ENCODE measurements at regions not wholly inside any gene's neighbourhood (a gene's known extent, or its start where the extent isn't known, plus 50 kb on each side); places are given as distances from the start of the nearest gene placed in this dataset.
"Not testable (repeated sequence)": the region's sequence is repeated elsewhere in the genome, so short reads cannot be mapped to it uniquely, and the experiment has no call there.

DNA sequence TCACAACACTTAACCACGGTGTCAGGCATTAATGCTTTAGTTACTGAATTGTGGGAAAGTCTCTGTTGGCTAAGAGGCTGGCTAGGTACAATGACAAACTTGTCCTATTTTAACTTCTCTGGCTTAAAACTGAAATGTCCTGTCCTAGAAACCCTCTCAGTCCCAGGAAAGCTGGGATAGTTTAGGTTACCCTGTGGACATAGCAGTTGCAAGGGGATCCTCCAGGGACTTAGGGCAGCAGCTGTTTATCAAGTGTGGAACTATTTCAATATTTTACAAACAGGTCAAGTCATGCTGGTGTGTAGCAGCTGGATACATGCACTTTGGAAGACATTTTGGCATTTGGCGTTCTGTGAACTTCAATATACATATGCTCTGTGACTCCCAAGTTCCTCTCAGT, 95.0 kb upstream of the ARRDC3 start:
- no peak for DNase-seq (ENCODE audit: low read depth)

DNA sequence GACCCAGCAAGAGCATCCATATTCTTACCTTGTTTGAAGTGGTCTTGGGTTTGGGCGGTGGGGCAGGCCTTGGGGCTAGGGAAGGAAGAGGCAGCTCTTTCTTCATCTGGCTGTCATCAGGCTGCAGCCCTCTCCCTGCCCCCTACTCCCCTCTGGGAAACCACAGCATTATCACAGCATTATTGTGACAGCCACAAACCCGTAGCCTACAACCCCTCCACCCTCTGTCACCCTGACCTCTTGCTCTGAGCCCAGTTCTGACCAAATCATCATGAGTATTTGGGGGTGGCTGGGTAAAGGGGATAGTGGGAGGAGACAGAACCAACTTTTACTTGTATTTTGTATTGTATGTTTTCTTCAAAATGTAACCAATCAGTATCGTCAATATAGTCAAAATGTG, 94.3 kb upstream of the ARRDC3 start:
- no peak for DNase-seq (ENCODE audit: low read depth)

DNA sequence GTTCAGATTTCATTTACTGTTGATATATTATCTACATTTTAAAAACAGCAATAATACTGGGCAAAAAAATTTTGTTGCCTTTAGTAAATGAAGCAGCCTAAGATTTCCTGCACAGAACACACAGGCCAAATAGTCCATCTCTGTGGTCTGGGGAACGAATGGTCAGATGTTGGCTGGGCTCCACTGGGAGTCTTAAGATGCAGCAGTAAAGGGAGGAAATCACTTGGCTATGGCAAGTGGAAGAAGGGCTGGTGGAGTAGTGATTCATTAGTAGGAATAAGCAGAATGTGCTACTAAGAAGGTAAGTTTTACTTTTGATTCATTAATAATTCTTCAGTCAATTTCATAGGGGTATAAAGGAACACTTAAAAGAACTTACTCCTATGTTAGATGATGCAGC, 91.1 kb upstream of the ARRDC3 start:
- DNase-seq (ENCODE audit: low read depth), result no peak

GRCh38 chr5:91472631-91473030, 89.5 kb upstream of the ARRDC3 start:
- DNase-seq (ENCODE audit: low read depth), result no peak

DNA sequence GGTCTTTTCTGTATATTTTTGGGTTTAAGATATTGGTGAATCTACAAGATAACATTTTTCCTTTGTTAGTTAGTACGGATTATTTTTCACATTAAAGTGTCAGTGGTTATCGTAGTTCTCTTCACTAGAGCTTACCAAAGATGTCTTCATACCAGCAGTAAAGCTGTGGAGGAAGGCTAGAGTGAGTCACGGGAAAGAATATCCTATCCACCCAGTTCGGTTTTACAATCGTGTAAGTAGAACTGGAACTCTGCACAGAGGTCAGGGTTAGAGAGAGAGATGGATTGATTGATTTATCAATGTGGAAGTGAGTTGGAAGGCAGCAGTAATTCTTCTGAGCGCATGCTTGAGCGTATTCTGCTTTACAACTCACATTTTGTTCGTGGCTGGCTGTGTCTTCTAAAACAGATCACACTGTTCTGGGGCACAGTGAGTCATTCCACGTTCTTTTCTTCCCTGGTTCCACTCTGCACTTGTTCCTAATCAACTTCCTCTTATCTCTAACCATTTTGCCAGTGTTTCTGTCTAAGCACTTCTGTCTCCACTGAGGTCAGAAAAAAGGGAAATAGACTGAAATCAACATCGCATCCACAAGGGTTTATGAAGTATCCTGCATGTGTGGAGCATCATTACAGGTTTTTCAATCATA, 86.5 kb upstream of the ARRDC3 start:
- no peak for DNase-seq (ENCODE audit: low read depth)

- DNase-seq (ENCODE audit: low read depth), result no peak
Measured at GRCh38 chr5:91468651-91469422, 85.7 kb upstream of the ARRDC3 start.

DNA sequence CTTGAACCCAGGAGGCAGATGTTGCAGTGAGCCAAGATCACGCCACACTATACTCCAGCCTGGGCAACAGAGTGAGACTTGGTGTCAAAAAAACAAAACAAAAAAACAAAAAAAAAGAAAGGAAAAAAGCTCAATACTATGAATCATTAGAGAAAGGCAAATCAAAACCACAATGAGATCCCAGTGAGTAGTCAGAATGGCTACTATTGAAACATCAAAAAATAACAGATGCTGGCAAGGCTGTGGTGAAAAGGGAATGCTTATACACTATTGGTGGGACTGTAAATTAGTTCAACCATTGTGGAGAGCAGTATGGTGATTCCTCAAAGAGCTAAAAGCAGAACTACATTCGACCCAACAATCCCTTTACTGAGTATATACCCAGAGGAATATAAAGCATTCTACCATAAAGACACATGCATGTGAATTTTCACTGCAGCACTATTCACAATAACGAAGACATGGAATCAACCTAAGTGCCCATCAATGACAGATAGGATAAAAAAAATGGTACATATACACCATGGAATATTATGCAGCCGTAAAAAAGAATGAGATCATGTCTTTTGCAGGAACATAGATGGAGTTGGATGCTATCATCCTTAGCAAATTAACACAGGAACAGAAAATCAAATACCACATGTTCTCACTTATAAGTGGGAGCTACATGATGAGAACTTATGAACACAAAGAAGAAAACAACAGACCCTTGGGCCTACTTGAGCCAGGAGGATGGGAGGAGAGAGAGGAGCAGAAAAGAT, 81.9 kb upstream of the ARRDC3 start:
- DNase-seq (ENCODE audit: low read depth), result no peak

GRCh38 chr5:91457681-91458058, 74.6 kb upstream of the ARRDC3 start:
- DNase-seq (ENCODE audit: low read depth), result no peak

DNA sequence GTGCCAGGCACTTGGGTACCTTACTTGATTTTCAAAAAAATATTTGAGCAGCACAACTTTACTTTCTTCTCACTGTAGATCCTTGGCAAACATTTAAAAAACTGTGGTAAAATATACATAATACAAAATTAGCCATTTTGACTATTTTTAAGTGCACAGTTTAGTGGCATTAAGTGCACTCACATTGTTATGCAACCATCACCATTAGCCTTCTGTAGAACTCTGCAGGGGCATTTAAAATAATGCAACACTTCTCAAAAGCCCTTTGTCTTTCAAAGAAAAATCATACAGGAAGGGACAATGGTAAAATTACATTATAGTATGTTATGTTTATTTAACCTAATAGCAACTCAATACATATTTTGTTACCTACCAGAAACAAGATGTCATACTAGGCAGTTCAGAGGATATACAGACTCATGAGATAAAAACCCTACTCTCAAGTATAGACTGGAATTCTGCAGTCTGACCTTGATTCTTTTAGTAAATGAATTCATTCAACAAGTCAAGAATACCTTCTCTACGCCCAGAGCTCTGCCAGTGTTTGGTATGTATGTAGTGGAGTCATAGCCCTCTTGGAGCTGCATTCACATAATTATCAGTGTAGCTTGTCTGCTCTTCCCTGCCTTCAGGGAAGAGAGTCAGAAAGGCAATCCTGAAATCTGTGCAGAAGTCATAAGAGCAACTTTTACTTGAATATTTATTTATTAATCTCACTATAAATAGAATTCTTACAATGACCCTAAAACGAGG, 74.0 kb upstream of the ARRDC3 start:
- no peak for DNase-seq (ENCODE audit: low read depth)

DNA sequence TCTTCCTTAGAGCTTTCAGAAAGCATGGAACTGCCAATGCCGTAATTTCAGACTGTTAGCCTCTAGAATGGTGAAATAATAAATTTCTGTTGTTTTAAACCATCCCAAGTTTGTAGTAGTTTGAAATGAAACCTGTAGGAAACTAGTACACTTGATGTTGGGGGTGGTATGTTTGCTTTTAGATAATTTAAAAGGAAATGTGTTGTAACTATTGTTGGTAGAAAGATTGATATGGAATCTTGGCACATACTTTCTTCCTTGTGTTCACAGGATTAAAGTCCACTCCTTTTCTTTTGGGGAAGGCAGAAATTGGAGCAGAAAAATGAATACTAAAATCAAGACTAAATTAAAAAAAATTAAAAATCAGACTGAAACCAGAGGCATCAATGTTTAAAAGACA, 66.0 kb upstream of the ARRDC3 start:
- DNase-seq (ENCODE audit: low read depth), result no peak

- not testable (repeated sequence) for DNase-seq (ENCODE audit: low read depth)
Measured at GRCh38 chr5:91448079-91448478, 65.0 kb upstream of the ARRDC3 start.

DNA sequence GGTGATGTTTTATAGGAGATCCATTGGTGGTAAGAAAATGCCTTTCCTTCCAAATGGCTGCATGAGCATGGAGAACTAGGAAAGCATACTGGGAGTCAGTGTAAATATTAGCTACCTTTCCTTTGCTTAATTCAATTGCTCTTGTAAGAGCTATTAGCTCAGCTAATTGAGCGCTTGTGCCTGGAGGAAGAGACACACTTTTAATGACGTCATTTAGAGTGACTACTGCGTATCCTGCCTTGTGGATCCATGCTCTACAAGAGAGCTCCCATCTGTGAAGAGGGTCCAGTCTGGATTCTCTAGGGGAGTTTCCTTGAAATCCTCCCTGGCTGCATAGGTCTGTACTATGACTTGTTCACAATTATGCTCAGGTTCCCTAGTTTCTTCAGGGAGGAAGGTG, 63.8 kb upstream of the ARRDC3 start:
- not testable (repeated sequence) for DNase-seq (ENCODE audit: low read depth)

GRCh38 chr5:91443761-91444467, 60.8 kb upstream of the ARRDC3 start:
- DNase-seq (ENCODE audit: low read depth), result no peak

GRCh38 chr5:91443023-91443422, 59.9 kb upstream of the ARRDC3 start:
- peak; percentile 32 for DNase-seq (ENCODE audit: low read depth)

- no peak for DNase-seq (ENCODE audit: low read depth)
Measured at GRCh38 chr5:91441082-91441481, 58.0 kb upstream of the ARRDC3 start.

- DNase-seq (ENCODE audit: low read depth), result no peak
Measured at GRCh38 chr5:91438871-91439270, 55.8 kb upstream of the ARRDC3 start.

DNA sequence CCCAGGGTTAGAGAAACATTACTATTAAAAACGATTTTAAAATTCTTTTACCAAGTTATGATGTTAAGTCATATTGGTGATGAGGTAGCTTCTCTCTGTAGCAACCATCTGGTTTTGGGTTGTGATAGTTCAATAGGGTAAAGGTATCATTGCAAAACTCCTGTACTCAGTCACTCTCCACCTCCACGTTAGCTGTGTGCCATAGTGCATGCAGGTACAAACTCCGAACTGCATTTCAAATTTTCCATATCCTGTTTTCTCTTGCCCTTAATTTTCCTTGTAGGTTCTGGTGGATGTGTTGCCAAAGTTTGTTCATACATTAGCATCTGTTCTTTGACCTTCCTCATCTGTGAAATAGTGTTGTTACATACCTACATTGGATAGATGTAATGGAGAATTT, 53.1 kb upstream of the ARRDC3 start:
- DNase-seq (ENCODE audit: low read depth), result no peak

DNA sequence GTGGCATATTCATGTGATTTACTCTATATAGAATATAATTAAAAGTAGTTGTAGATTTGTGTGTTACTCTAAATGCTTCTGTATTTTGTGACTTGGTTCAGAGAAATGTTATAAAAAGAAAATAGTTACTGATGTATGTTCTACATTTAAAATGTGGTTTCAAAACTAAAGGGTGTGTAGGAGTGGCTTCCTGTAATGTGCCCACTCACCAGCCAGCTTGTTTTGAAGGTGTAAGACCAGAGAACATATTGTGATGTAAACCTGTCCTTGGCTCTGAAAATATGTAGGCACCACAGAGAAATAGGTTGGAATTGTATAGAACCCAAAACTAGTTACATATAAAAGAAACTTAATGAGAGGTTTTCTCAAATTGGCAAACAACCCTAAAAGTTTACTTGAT, 51.2 kb upstream of the ARRDC3 start:
- no peak for DNase-seq (ENCODE audit: low read depth)

DNA sequence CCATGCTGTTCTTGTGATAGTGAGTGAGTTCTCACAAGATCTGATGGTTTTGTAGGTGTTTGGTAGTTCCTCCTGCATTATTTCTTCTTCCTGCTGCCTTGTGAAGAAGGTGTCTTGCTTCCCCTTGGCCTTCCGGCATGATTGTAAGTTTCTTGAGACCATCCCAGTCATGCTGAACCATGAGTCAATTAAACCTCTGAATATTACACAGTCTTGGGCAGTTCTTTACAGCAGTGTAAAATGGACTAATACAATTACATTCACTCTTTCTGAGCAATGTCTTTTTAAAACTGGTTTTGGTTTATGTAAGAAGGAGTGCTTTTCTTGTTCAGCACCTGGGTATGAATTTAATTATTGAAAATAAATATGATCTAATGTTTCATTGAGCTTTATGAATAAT, 50.7 kb upstream of the ARRDC3 start:
- no peak for DNase-seq (ENCODE audit: low read depth)
